ENCODE measurements at regions not wholly inside any gene's neighbourhood (a gene's known extent, or its start where the extent isn't known, plus 50 kb on each side); places are given as distances from the start of the nearest gene placed in this dataset.

DNA sequence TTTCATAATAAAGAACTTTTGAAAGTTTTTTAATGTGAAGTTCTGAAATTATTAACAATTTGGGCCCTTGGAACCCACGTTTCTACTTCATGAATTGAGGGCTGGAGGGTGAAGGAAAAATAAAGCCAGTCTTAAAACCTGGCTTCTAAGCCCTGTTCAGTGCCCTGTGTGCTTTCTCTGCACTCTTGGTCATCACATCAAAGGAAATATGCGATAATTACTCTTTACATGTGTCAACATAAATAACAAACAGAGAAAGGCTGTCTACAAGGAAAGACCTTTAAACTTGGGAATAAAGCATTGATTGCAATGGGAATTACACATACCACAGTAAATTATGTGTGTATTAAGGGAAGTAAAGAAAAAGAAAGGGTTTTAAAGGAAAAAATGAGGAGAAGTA, 150.7 kb upstream of the KLF7 start:
- intact Hi-C loops (cut with DNase I), result no loop called here
- no peak for DNase-seq
- H3K4me1 ChIP-seq, result peaks cover 0 to 7% (median 3%) of the 10 kb centered on the region in 12 donors
- H3K36me3 ChIP-seq, result no peaks in the 10 kb centered on the region
- 87 to 96% (median 94%) methylated on average over 2 of the region's 2 CpGs for WGBS, 4 donors
- no peak overlapping the region for H3K27ac ChIP-seq
- no peak overlapping the region for H3K4me3 ChIP-seq
- no peaks in the 10 kb centered on the region for H3K9me3 ChIP-seq
- ATAC-seq, result no peak
- no peaks in the 10 kb centered on the region for H3K27me3 ChIP-seq
- TF ChIP-seq, protein P1, sequence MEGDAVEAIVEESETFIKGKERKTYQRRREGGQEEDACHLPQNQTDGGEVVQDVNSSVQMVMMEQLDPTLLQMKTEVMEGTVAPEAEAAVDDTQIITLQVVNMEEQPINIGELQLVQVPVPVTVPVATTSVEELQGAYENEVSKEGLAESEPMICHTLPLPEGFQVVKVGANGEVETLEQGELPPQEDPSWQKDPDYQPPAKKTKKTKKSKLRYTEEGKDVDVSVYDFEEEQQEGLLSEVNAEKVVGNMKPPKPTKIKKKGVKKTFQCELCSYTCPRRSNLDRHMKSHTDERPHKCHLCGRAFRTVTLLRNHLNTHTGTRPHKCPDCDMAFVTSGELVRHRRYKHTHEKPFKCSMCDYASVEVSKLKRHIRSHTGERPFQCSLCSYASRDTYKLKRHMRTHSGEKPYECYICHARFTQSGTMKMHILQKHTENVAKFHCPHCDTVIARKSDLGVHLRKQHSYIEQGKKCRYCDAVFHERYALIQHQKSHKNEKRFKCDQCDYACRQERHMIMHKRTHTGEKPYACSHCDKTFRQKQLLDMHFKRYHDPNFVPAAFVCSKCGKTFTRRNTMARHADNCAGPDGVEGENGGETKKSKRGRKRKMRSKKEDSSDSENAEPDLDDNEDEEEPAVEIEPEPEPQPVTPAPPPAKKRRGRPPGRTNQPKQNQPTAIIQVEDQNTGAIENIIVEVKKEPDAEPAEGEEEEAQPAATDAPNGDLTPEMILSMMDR (IDR thresholded peaks at IDR 0.05), result no peak
- no peak for TF ChIP-seq POLR2A (IDR thresholded peaks at IDR 0.05)

DNA sequence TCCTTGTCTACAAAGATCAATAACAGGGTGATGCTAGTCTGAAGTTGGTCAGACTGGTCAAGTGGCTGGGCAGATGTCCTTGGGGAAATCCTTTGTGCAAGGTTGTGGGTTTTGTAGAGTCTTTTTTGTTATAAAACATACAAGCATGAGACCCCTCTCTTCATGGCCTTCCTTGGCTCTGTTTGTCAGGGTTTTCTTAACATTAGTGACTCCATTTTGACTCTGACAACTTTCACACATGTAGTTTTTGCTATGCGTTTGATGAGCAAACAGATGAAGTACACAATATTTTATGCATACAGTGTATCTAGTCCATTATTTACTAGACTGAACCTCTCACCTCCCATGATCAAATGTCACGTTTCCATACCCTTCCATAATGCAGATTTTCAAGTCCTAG, 151.2 kb upstream of the KLF7 start:
- no peak overlapping the region for H3K27ac ChIP-seq
- H3K36me3 ChIP-seq, result no peaks in the 10 kb centered on the region
- no peaks in the 10 kb centered on the region for H3K9me3 ChIP-seq
- H3K4me3 ChIP-seq, result no peak overlapping the region
- no peak for ATAC-seq
- no peak for DNase-seq
- 95 to 96% (median 95%) methylated on average over 2 of the region's 2 CpGs for WGBS, 4 donors
- no peaks in the 10 kb centered on the region for H3K27me3 ChIP-seq
- intact Hi-C loops (cut with DNase I), result no loop called here
- TF ChIP-seq POLR2A (IDR thresholded peaks at IDR 0.05), result no peak
- TF ChIP-seq, protein P1 (IDR thresholded peaks at IDR 0.05), result no peak
- peaks cover 0 to 3% (median 0%) of the 10 kb centered on the region in 12 donors for H3K4me1 ChIP-seq

DNA sequence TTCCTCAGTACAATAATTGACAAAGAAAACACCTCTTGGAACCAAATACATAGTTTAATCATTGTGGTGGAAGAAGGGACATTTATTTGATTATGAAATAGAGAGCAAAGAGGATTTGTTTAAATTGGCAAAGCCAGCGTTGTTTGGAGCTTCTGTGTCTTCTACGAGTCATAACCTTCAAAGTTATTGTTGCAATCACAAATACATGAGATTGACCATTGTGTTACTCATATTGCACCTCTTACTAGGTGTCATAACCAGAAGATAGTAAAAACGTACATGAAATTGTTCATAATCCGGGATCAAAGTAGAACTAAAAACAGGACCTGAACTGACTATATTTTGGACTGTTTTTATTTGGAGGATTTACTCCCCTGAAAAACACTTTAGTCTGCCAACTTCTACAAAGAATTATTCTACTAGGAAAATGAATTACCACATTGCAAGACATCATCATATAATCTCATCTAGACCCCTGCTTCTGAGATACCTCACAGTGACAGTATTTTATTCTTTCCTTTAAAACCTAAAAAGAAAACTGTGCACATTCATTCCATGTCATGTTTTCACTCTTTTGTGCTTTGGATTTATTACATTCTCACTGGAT, 151.7 kb upstream of the KLF7 start:
- Histone ChIP-seq H3K4me3 (no peak overlapping the region), H3K27ac (no peak overlapping the region), H3K36me3 (no peaks in the 10 kb centered on the region), H3K4me1 (no peaks in the 10 kb centered on the region), H3K27me3 (no peaks in the 10 kb centered on the region), H3K9me3 (no peaks in the 10 kb centered on the region)
- DNase-seq, result no peak
- WGBS, 4 donors, result 76 to 88% (median 88%) methylated on average over 4 of the region's 4 CpGs
- TF ChIP-seq, protein P1 (IDR thresholded peaks at IDR 0.05), result no peak
- TF ChIP-seq POLR2A (IDR thresholded peaks at IDR 0.05), result no peak
- no peak for ATAC-seq
- intact Hi-C loops (cut with DNase I), result no loop called here

DNA sequence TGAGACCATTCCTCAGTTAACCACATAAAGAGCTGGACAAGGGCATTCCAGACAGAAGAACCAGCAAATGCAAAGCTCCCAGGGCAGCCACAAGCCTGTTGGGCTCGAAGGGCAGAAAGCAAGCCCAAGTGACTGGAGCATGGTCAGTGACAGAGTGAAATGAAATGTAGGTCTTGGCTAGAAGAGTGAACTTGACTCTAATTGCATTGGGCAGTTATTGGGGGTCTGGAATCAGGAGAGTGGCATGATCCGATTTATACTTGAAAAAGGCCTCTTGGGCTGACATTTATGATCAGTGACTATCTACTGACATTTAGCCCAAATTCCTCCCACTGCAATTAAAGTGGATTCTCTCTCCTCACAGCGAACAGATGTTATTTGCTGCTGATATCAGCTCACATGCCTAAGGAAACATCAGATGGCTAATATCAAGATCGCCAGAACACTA, 152.5 kb upstream of the KLF7 start:
- TF ChIP-seq, protein P1 (IDR thresholded peaks at IDR 0.05), result no peak
- no peak for TF ChIP-seq POLR2A (IDR thresholded peaks at IDR 0.05)
- Histone ChIP-seq H3K4me3 (no peak overlapping the region), H3K36me3 (no peaks in the 10 kb centered on the region), H3K9me3 (no peaks in the 10 kb centered on the region), H3K27ac (no peak overlapping the region), H3K4me1 (no peaks in the 10 kb centered on the region), H3K27me3 (no peaks in the 10 kb centered on the region)
- ATAC-seq, result no peak
- DNase-seq, result no peak
- intact Hi-C loops (cut with DNase I), result no loop called here
- WGBS, 4 donors, result 90 to 99% (median 93%) methylated on average over 4 of the region's 4 CpGs

All from heart left ventricle (tissue), 16 donors.